ENCODE measurements at regions not wholly inside any gene's neighbourhood (a gene's known extent, or its start where the extent isn't known, plus 50 kb on each side); places are given as distances from the start of the nearest gene placed in this dataset.

DNA sequence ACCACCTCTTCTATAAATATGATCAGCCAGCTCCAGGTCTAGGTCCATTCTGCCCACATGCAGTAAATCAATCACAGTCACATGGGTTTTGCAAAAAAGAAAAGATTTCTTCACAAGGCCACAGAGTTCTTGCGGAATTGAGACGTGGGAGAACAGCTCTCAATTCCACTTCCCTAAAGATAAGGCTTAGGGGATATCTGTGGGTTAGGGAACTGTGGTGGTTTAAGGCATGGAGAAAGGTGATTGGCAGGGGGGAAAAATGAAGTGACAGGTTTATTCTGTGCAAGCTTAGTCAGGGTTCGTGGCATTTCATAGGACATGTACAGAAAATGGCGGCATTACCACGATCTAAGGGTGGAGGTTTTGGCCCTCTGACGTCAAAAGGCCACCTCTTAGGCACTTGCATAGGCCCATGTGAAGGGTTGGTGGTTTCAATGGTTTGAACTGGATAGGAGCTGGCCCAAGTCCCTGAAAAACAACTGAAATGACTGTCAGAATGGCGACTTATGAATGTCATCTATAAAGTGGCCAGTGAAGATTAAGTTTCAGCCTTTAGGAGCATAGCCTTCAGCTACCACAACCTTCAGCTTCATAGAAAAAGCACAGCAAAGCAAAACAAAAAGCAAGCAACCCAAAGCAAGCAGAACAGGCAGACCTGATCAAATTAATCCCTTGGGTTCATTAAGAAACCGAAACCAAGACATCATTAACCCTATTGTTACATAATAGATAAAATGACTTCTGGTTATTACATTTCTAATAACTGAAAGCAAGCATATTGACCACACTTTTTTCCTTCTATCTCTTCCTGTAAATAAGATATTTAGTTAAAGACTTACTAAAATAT lies 289.8 kb upstream of the SFRP2 start:
- no peaks in the 10 kb centered on the region for H3K9me3 Mint-ChIP-seq
- no peaks in the 10 kb centered on the region for H3K4me1 ChIP-seq (ENCODE audit: insufficient read depth)
- no peak overlapping the region for H3K27ac Mint-ChIP-seq
- no peaks in the 10 kb centered on the region for H3K27me3 ChIP-seq (ENCODE audit: insufficient read depth)
- no peak overlapping the region for H3K4me3 ChIP-seq
- no peaks in the 10 kb centered on the region for H3K36me3 ChIP-seq (ENCODE audit: insufficient read depth)
- no peak overlapping the region for H3K27ac ChIP-seq (ENCODE audit: low read depth)
- H3K4me3 Mint-ChIP-seq, result no peak overlapping the region
- H3K79me2 ChIP-seq (replicated peaks; ENCODE audit: insufficient read depth), result no peaks in the 10 kb centered on the region
- H3K9me2 ChIP-seq (ENCODE audit: insufficient read depth), result peaks cover 9% of the 10 kb centered on the region; the same call in 1 of the 2 replicates
- TF ChIP-seq EZH2 (IDR thresholded peaks at IDR 0.05; ENCODE audit: low read depth, unreplicated experiment) (no peak), JUNB (IDR thresholded peaks at IDR 0.05; ENCODE audit: unreplicated experiment) (no peak), ZNF114 (CRISPR knock-in tag; IDR thresholded peaks at IDR 0.05) (no peak), CREB1 (CRISPR knock-in tag; IDR thresholded peaks at IDR 0.05; ENCODE audit: low read depth) (no peak), POLR2AphosphoS5 (IDR thresholded peaks at IDR 0.05; ENCODE audit: low read depth) (no peak), ZNF331 (CRISPR knock-in tag; IDR thresholded peaks at IDR 0.05; ENCODE audit: low read depth) (no peak), STAT1 (IDR thresholded peaks at IDR 0.05; ENCODE audit: unreplicated experiment) (no peak), EZH2phosphoT487 (IDR thresholded peaks at IDR 0.05; ENCODE audit: unreplicated experiment) (no peak), NANOG (IDR thresholded peaks at IDR 0.05; ENCODE audit: borderline replicate concordance) (no peak)
- TF ChIP-seq, protein P1, sequence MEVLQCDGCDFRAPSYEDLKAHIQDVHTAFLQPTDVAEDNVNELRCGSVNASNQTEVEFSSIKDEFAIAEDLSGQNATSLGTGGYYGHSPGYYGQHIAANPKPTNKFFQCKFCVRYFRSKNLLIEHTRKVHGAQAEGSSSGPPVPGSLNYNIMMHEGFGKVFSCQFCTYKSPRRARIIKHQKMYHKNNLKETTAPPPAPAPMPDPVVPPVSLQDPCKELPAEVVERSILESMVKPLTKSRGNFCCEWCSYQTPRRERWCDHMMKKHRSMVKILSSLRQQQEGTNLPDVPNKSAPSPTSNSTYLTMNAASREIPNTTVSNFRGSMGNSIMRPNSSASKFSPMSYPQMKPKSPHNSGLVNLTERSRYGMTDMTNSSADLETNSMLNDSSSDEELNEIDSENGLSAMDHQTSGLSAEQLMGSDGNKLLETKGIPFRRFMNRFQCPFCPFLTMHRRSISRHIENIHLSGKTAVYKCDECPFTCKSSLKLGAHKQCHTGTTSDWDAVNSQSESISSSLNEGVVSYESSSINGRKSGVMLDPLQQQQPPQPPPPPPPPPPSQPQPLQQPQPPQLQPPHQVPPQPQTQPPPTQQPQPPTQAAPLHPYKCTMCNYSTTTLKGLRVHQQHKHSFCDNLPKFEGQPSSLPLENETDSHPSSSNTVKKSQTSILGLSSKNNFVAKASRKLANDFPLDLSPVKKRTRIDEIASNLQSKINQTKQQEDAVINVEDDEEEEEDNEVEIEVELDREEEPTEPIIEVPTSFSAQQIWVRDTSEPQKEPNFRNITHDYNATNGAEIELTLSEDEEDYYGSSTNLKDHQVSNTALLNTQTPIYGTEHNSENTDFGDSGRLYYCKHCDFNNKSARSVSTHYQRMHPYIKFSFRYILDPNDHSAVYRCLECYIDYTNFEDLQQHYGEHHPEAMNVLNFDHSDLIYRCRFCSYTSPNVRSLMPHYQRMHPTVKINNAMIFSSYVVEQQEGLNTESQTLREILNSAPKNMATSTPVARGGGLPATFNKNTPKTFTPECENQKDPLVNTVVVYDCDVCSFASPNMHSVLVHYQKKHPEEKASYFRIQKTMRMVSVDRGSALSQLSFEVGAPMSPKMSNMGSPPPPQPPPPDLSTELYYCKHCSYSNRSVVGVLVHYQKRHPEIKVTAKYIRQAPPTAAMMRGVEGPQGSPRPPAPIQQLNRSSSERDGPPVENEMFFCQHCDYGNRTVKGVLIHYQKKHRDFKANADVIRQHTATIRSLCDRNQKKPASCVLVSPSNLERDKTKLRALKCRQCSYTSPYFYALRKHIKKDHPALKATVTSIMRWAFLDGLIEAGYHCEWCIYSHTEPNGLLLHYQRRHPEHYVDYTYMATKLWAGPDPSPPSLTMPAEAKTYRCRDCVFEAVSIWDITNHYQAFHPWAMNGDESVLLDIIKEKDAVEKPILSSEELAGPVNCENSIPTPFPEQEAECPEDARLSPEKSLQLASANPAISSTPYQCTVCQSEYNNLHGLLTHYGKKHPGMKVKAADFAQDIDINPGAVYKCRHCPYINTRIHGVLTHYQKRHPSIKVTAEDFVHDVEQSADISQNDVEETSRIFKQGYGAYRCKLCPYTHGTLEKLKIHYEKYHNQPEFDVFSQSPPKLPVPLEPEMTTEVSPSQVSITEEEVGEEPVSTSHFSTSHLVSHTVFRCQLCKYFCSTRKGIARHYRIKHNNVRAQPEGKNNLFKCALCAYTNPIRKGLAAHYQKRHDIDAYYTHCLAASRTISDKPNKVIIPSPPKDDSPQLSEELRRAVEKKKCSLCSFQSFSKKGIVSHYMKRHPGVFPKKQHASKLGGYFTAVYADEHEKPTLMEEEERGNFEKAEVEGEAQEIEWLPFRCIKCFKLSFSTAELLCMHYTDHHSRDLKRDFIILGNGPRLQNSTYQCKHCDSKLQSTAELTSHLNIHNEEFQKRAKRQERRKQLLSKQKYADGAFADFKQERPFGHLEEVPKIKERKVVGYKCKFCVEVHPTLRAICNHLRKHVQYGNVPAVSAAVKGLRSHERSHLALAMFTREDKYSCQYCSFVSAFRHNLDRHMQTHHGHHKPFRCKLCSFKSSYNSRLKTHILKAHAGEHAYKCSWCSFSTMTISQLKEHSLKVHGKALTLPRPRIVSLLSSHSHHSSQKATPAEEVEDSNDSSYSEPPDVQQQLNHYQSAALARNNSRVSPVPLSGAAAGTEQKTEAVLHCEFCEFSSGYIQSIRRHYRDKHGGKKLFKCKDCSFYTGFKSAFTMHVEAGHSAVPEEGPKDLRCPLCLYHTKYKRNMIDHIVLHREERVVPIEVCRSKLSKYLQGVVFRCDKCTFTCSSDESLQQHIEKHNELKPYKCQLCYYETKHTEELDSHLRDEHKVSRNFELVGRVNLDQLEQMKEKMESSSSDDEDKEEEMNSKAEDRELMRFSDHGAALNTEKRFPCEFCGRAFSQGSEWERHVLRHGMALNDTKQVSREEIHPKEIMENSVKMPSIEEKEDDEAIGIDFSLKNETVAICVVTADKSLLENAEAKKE (CRISPR knock-in tag; IDR thresholded peaks at IDR 0.05), result no peak
- TF ChIP-seq, protein P2, sequence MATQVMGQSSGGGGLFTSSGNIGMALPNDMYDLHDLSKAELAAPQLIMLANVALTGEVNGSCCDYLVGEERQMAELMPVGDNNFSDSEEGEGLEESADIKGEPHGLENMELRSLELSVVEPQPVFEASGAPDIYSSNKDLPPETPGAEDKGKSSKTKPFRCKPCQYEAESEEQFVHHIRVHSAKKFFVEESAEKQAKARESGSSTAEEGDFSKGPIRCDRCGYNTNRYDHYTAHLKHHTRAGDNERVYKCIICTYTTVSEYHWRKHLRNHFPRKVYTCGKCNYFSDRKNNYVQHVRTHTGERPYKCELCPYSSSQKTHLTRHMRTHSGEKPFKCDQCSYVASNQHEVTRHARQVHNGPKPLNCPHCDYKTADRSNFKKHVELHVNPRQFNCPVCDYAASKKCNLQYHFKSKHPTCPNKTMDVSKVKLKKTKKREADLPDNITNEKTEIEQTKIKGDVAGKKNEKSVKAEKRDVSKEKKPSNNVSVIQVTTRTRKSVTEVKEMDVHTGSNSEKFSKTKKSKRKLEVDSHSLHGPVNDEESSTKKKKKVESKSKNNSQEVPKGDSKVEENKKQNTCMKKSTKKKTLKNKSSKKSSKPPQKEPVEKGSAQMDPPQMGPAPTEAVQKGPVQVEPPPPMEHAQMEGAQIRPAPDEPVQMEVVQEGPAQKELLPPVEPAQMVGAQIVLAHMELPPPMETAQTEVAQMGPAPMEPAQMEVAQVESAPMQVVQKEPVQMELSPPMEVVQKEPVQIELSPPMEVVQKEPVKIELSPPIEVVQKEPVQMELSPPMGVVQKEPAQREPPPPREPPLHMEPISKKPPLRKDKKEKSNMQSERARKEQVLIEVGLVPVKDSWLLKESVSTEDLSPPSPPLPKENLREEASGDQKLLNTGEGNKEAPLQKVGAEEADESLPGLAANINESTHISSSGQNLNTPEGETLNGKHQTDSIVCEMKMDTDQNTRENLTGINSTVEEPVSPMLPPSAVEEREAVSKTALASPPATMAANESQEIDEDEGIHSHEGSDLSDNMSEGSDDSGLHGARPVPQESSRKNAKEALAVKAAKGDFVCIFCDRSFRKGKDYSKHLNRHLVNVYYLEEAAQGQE (IDR thresholded peaks at IDR 0.05; ENCODE audit: unreplicated experiment), result no peak
- TF ChIP-seq, protein P3, sequence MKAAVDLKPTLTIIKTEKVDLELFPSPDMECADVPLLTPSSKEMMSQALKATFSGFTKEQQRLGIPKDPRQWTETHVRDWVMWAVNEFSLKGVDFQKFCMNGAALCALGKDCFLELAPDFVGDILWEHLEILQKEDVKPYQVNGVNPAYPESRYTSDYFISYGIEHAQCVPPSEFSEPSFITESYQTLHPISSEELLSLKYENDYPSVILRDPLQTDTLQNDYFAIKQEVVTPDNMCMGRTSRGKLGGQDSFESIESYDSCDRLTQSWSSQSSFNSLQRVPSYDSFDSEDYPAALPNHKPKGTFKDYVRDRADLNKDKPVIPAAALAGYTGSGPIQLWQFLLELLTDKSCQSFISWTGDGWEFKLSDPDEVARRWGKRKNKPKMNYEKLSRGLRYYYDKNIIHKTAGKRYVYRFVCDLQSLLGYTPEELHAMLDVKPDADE (IDR thresholded peaks at IDR 0.05), result no peak
- TF ChIP-seq, protein P4, sequence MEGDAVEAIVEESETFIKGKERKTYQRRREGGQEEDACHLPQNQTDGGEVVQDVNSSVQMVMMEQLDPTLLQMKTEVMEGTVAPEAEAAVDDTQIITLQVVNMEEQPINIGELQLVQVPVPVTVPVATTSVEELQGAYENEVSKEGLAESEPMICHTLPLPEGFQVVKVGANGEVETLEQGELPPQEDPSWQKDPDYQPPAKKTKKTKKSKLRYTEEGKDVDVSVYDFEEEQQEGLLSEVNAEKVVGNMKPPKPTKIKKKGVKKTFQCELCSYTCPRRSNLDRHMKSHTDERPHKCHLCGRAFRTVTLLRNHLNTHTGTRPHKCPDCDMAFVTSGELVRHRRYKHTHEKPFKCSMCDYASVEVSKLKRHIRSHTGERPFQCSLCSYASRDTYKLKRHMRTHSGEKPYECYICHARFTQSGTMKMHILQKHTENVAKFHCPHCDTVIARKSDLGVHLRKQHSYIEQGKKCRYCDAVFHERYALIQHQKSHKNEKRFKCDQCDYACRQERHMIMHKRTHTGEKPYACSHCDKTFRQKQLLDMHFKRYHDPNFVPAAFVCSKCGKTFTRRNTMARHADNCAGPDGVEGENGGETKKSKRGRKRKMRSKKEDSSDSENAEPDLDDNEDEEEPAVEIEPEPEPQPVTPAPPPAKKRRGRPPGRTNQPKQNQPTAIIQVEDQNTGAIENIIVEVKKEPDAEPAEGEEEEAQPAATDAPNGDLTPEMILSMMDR (conservative IDR thresholded peaks at IDR 0.05; ENCODE audit: low read depth in 2 of 2), result no peak
- ATAC-seq (no peak), DNase-seq (ENCODE audit: low spot score) (no peak)
- no peak overlapping the region for H2AFZ ChIP-seq
- no peaks in the 10 kb centered on the region for H3K27me3 Mint-ChIP-seq (ENCODE audit: insufficient read depth, low read depth, poor library complexity)
- H3F3A ChIP-seq (replicated peaks; ENCODE audit: low read depth), result no peaks in the 10 kb centered on the region
- no peaks in the 10 kb centered on the region for H3K36me3 Mint-ChIP-seq (ENCODE audit: low read depth)
- H3K4me1 Mint-ChIP-seq, result peaks cover 2% of the 10 kb centered on the region
- H3K4me2 ChIP-seq, result no peak overlapping the region
- no peaks in the 10 kb centered on the region for H4K20me1 ChIP-seq (replicated peaks; ENCODE audit: insufficient read depth)
